ENCODE measurements at regions not wholly inside any gene's neighbourhood (a gene's known extent, or its start where the extent isn't known, plus 50 kb on each side); places are given as distances from the start of the nearest gene placed in this dataset.

DNA sequence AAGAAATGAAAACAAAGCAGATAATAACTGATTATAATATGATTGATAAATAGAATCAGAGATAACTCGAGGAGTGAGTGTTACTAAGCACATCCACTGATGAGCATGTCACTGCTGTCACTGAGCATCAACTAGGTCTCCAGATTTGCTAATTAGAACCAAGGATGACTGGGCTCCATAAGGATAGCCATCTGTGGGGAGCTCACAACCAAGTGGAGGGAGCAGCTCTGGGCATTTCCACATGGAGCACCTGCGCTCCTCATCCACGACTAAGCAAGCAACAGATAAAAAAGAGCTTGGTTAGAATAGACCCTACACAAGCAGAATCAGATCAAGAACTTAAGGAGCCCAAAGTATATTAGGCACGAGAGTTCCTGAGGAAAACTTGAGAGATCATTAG is 396.0 kb upstream of the B3GAT1 start:
- DNase-seq (ENCODE audit: low read depth in 1 of 2, low spot score in 2 of 2): no peak
- H3K9me3 ChIP-seq (ENCODE audit: insufficient read depth in 2 of 2, low read depth in 1 of 2, low read length in 1 of 2): no peaks in the 10 kb centered on the region
- FAIRE-seq: no peak
- H3K9ac ChIP-seq (replicated peaks in 1 of 4; ENCODE audit: extremely low read depth in 1 of 4, low read depth in 3 of 4, low read length in 3 of 4): no peak overlapping the region
- H3K23me2 ChIP-seq (ENCODE audit: low read depth, low read length): no peaks in the 10 kb centered on the region
- H2BK15ac ChIP-seq (ENCODE audit: low read length): no peak overlapping the region
- H3K14ac ChIP-seq (ENCODE audit: insufficient read length): no peak overlapping the region
- no peak overlapping the region for H4K8ac ChIP-seq (ENCODE audit: extremely low read depth, insufficient read depth, low read length)
- H3K18ac ChIP-seq (ENCODE audit: extremely low read depth, low read length): no peak overlapping the region
- H3K4me2 ChIP-seq (ENCODE audit: insufficient read depth in 1 of 2, low read depth in 2 of 2, low read length in 2 of 2): no peak overlapping the region
- POLR2A ChIA-PET (ENCODE audit: partially characterized antibody): no interaction called here
- H3K27ac ChIP-seq (ENCODE audit: low read depth, low read length): no peak overlapping the region
- H3K4me1 ChIP-seq (replicated peaks in 1 of 4; ENCODE audit: control insufficient read depth in 3 of 4, insufficient read depth in 4 of 4, low read length in 3 of 4): no peaks in the 10 kb centered on the region
- H3K56ac ChIP-seq (replicated peaks; ENCODE audit: insufficient read length, low read depth, low read length): no peak overlapping the region
- 88% methylated on average over 4 of the region's 4 CpGs; no CpG with 5 or more reads in 1 of the 2 experiments for whole genome bisulfite sequencing, 2 experiments (ENCODE audit: extremely low coverage in 1 of 2, insufficient coverage in 1 of 2, insufficient read length in 1 of 2, insufficient replicate concordance in 2 of 2, low coverage in 1 of 2, low lambda C conversion rate in 2 of 2, missing lambda C conversion rate in 1 of 2)
- no peak overlapping the region for H2AFZ ChIP-seq (ENCODE audit: low read length)
- no peak overlapping the region for H4K5ac ChIP-seq (ENCODE audit: insufficient read length, low read depth, low read length)
- H3K36me3 ChIP-seq (ENCODE audit: control insufficient read depth in 2 of 4, insufficient read depth in 4 of 4, low read length in 3 of 4): no peaks in the 10 kb centered on the region
- CTCF ChIA-PET (ENCODE audit: partially characterized antibody): interaction anchor here (0.6 to 3.6 kb wide), 3 partner anchors 12 to 227 kb away, joined by 3 to 18 read pairs (median 8); no protein-coding TSS in a partner anchor
- H2BK120ac ChIP-seq (replicated peaks; ENCODE audit: low read depth, low read length): no peak overlapping the region
- H2BK20ac ChIP-seq (ENCODE audit: low read length): no peak overlapping the region
- no peaks in the 10 kb centered on the region for H3K27me3 ChIP-seq (replicated peaks in 1 of 4; ENCODE audit: control insufficient read depth in 3 of 4, extremely low read depth in 1 of 4, insufficient read depth in 3 of 4, low read length in 3 of 4)
- TF ChIP-seq CEBPB (IDR thresholded peaks at IDR 0.05; ENCODE audit: low read depth, low read length) (no peak), YY1 (IDR thresholded peaks at IDR 0.05; ENCODE audit: low read depth, low read length) (no peak), NRF1 (IDR thresholded peaks at IDR 0.05; ENCODE audit: low read depth, low read length) (no peak), BRCA1 (IDR thresholded peaks at IDR 0.05; ENCODE audit: low read depth, low read length) (no peak), SIN3A (conservative IDR thresholded peaks at IDR 0.05 in 1 of 2, IDR thresholded peaks at IDR 0.05 in 1 of 2; ENCODE audit: low read depth in 1 of 2, low read length in 2 of 2) (no peak), RXRA (IDR thresholded peaks at IDR 0.05; ENCODE audit: insufficient read depth, low read depth, low read length) (no peak), SP4 (IDR thresholded peaks at IDR 0.05; ENCODE audit: low read length) (no peak), FOSL1 (IDR thresholded peaks at IDR 0.05; ENCODE audit: insufficient read depth, low read depth, low read length) (no peak), CBX8 (IDR thresholded peaks at IDR 0.05; ENCODE audit: borderline replicate concordance, low read depth, low read length) (no peak)
- no peaks in the 10 kb centered on the region for H3K79me2 ChIP-seq (ENCODE audit: control insufficient read depth in 1 of 2, insufficient read depth in 2 of 2, low read length in 2 of 2)
- H2BK12ac ChIP-seq (ENCODE audit: low read depth, low read length): no peak overlapping the region
- no peaks in the 10 kb centered on the region for H4K20me1 ChIP-seq (replicated peaks in 1 of 2; ENCODE audit: control insufficient read depth in 1 of 2, insufficient read depth in 2 of 2, low read length in 2 of 2)
- no peak overlapping the region for H3K4ac ChIP-seq (replicated peaks; ENCODE audit: insufficient read length, low read depth, low read length)
- H3K4me3 ChIP-seq (ENCODE audit: extremely low read depth in 1 of 4, insufficient read depth in 2 of 4, low read depth in 3 of 4, low read length in 4 of 4): no peak overlapping the region
- H2BK5ac ChIP-seq (ENCODE audit: low read depth, low read length): no peak overlapping the region
- H4K91ac ChIP-seq (replicated peaks; ENCODE audit: insufficient read length, low read length): no peak overlapping the region
- no peaks in the 10 kb centered on the region for H3K79me1 ChIP-seq (ENCODE audit: low read depth, low read length)
- H3K23ac ChIP-seq (ENCODE audit: insufficient read length): no peak overlapping the region
- H2AK5ac ChIP-seq (ENCODE audit: low read depth, low read length): no peak overlapping the region
